Transverse colon (tissue), 4 donors: ENCODE measurements at regions not wholly inside any gene's neighbourhood (a gene's known extent, or its start where the extent isn't known, plus 50 kb on each side); places are given as distances from the start of the nearest gene placed in this dataset.

Experiments
- DNase-seq: peaks from one replicate; pipeline ENCODE4 v3.0.0-alpha.2; 2019
- H3K27ac ChIP-seq, 4 donors: fragments of 200-600 bp; sonication (generic); 2 replicates each; pipeline ENCODE4 v1.5.1; 2016 to 2018; ENCODE audit warnings: inconsistent platforms in 4 of 4
- H3K27me3 ChIP-seq: fragments of 200-600 bp; sonication (generic); 2 replicates; pipeline ENCODE4 v1.5.1; 2017; ENCODE audit warnings: inconsistent platforms
- H3K36me3 ChIP-seq, 4 donors: fragments of 200-600 bp; sonication (generic); 2 replicates each; pipeline ENCODE4 v1.5.1; 2017 to 2019; ENCODE audit warnings: inconsistent platforms in 4 of 4
- H3K4me1 ChIP-seq, 4 donors: fragments of 200-600 bp; sonication (generic); 2 replicates each; pipeline ENCODE4 v1.5.1; 2017 to 2020; ENCODE audit warnings: inconsistent platforms in 4 of 4
- H3K4me3 ChIP-seq, 4 donors: fragments of 200-600 bp; sonication (generic); 1 replicate in 1 of 4; 2 replicates in 3 of 4; pipeline versions ENCODE4 v1.5.1 to v1.6.1; 2017 to 2019; ENCODE audit warnings: inconsistent platforms in 4 of 4
- H3K9me3 ChIP-seq, 2 donors: fragments of 200-600 bp; sonication (generic); 2 replicates each; pipeline ENCODE4 v1.5.1; 2017 to 2019; ENCODE audit warnings: inconsistent platforms in 2 of 2
- CTCF ChIP-seq, 5 experiments: fragments of 200-600 bp in 3 of 5; fragments of 450-650 bp in 2 of 5; sonication (generic) in 3 of 5; IDR thresholded peaks; 1 replicate in 2 of 5; 2 replicates in 3 of 5; pipeline ENCODE4 v1.5.1; 2016 to 2017; ENCODE audit warnings: antibody characterized with exemption in 5 of 5, inconsistent platforms in 3 of 5, mild to moderate bottlenecking in 2 of 5, moderate library complexity in 1 of 5
- EP300 ChIP-seq: sonication (generic); formaldehyde crosslinking; IDR thresholded peaks from one replicate; pipeline ENCODE4 v1.6.1; 2017; ENCODE audit warnings: antibody characterized with exemption, low read depth
- POLR2A ChIP-seq: fragments of 450-650 bp; IDR thresholded peaks from one replicate; pipeline ENCODE4 v1.6.1; 2016; ENCODE audit warnings: antibody characterized with exemption, mild to moderate bottlenecking, moderate library complexity
- POLR2AphosphoS5 ChIP-seq, 3 donors: sonication (generic); formaldehyde crosslinking; IDR thresholded peaks; one replicate each; pipeline ENCODE4 v1.6.1; 2016; ENCODE audit warnings: antibody characterized with exemption in 3 of 3
- WGBS, 2 donors: methylation state at CpG; one replicate each; pipeline ENCODE4 v1.1.5; 2018; ENCODE audit warnings: low coverage in 1 of 2; 5-methylcytosine and 5-hydroxymethylcytosine counted together
- in situ Hi-C, 4 donors: fragments of 200-750 bp; cut with MboI; loops; one replicate each; pipeline versions ENCODE4 v1.15.0 to v1.15.1; 2017; ENCODE audit warnings: low sequenced_read_pairs in 3 of 4, low pct_ligation_motif_present in 1 of 4, low pct_unique_long_range_greater_than_20kb in 1 of 4
- intact Hi-C: fragments of 100-400 bp; cut with DNase I; formaldehyde crosslinking; loops from one replicate; pipeline ENCODE4 v1.15.1; 2023; ENCODE audit warnings: low total_unique reads

DNA sequence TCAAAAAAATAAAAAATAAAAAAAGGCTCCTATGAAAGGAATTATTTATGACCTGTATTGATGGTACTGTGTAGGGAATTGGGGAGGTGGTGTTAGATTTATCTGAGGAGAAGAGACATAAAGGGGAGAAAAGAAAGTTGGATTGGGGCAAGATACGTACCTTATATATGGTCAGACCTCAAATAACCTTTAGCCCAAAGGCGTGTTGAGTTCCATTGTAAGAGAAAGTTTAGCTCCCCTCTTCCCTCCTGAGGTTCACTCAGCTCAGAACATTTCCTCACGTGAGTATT, 296.9 kb downstream of the ADGB start:
- H3K4me1 ChIP-seq: no peaks in the 10 kb centered on the region
- 53 to 87% methylated on average over 2 to 3 of the region's 3 CpGs for whole genome bisulfite sequencing, 2 donors
- DNase-seq: no peak
- intact Hi-C loops (no loop called here), in situ Hi-C loops (no loop called here)
- H3K9me3 ChIP-seq: no peaks in the 10 kb centered on the region
- TF ChIP-seq POLR2A (no peak), EP300 (no peak), CTCF (IDR thresholded peaks at IDR 0.05) (no peak), POLR2AphosphoS5 (IDR thresholded peaks at IDR 0.05) (no peak)
- H3K4me3 ChIP-seq: no peak overlapping the region
- no peaks in the 10 kb centered on the region for H3K36me3 ChIP-seq
- H3K27ac ChIP-seq: no peak overlapping the region
- no peaks in the 10 kb centered on the region for H3K27me3 ChIP-seq

DNA sequence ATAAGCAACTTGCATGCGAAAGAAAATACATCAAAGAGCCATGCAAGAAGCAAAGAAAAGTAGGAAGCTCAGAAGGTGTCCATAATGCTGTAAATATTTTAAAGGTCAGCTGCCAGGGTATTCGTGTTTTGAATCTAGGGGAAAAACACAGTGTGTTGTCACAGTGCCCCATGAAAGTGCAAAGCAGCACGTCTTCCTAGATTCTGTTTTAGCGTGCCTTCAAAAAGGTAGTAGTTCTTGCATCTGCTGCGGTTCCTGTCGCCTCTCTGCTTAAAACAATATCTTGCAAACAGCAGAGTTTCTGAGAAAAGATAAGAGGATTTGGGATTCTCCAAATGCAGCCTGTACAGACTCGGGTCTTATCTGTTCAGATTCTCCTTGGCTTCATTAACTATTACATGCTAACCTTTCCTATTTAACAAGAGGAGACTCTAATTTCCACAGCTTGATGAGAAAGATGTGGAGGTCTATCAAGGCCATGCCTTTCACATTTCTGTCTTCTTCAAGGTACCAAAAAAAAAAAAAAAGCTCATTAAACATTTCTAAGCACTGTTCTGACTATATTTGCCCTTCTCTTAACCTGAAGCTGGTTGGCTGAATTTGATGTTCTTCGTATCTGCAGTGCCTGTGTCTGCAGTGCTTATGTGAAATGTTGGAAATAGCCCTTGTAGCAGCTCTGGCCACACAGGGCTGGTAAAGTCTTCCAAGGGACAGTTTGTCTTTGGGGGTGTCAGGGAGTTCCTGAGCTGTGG, 297.5 kb downstream of the ADGB start:
- in situ Hi-C loops (no loop called here), intact Hi-C loops (no loop called here)
- no peaks in the 10 kb centered on the region for H3K9me3 ChIP-seq
- TF ChIP-seq CTCF (IDR thresholded peaks at IDR 0.05) (no peak), POLR2AphosphoS5 (IDR thresholded peaks at IDR 0.05) (no peak), POLR2A (no peak), EP300 (no peak)
- no peak for DNase-seq
- no peak overlapping the region for H3K27ac ChIP-seq
- H3K4me1 ChIP-seq: no peaks in the 10 kb centered on the region
- H3K4me3 ChIP-seq: no peak overlapping the region
- no peaks in the 10 kb centered on the region for H3K36me3 ChIP-seq
- WGBS, 2 donors: 73 to 75% methylated on average over 8 of the region's 8 CpGs
- H3K27me3 ChIP-seq: no peaks in the 10 kb centered on the region

DNA sequence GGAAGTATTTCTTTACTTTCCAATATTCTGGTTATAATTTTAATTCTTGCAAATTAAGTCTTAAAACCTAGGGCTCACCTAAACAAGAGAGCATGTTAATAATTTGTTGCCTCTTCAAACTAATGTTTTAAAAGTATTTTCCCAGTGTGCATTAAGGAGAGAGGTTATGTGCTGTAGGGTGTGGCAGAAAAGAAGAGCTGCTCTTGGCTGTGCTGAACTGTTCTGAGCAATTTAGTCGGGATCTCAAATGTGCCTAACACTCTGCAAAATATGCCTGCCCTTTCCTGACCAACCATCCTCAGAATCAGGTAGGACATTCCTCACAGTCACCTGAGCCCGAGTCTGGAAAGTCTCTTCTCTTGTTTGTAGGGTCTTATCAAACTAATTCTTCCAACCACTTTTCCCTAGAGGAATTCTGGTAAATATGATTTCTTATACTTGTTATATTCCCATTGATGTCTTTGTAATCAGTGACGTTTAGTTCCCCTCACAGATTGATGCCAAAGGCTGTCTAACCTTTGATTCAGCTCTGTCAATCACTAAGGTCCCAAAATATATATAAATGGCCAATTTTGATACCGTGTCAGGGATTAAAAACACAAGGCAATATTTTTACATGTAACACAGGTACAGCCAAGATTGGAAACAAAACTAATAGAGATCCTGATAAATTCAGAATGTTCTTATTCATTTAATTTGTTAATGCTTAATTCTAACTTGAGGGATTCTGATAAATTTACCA, 298.4 kb downstream of the ADGB start:
- Histone ChIP-seq H3K27ac (no peak overlapping the region), H3K4me1 (no peaks in the 10 kb centered on the region), H3K4me3 (no peak overlapping the region), H3K27me3 (no peaks in the 10 kb centered on the region), H3K9me3 (no peaks in the 10 kb centered on the region), H3K36me3 (no peaks in the 10 kb centered on the region)
- intact Hi-C loops (no loop called here), in situ Hi-C loops (no loop called here)
- TF ChIP-seq CTCF (IDR thresholded peaks at IDR 0.05) (no peak), EP300 (no peak), POLR2AphosphoS5 (IDR thresholded peaks at IDR 0.05) (no peak), POLR2A (no peak)
- 63 to 73% methylated on average over 4 of the region's 4 CpGs for WGBS, 2 donors
- no peak for DNase-seq

- 73 to 80% methylated on average over 6 of the region's 6 CpGs for WGBS, 2 donors
- no peak for DNase-seq
- Histone ChIP-seq H3K27ac (no peak overlapping the region), H3K36me3 (no peaks in the 10 kb centered on the region), H3K9me3 (no peaks in the 10 kb centered on the region), H3K27me3 (no peaks in the 10 kb centered on the region), H3K4me1 (no peaks in the 10 kb centered on the region), H3K4me3 (no peak overlapping the region)
- TF ChIP-seq POLR2AphosphoS5 (IDR thresholded peaks at IDR 0.05) (no peak), CTCF (IDR thresholded peaks at IDR 0.05) (no peak), POLR2A (no peak), EP300 (no peak)
- in situ Hi-C loops (no loop called here), intact Hi-C loops (no loop called here)
Observed at GRCh38 chr6:146898069-146898887, 299.5 kb downstream of the ADGB start.
